Sigmoid colon (tissue), 6 donors: ENCODE measurements at regions not wholly inside any gene's neighbourhood (a gene's known extent, or its start where the extent isn't known, plus 50 kb on each side); places are given as distances from the start of the nearest gene placed in this dataset.

Experiments
- DNase-seq: peaks from one replicate; pipeline ENCODE4 v3.0.0-alpha.2; 2019
- H3K27ac ChIP-seq, 4 donors: fragments of 200-600 bp; sonication (generic); one replicate each; pipeline ENCODE4 v1.5.1; 2016 to 2019; ENCODE audit warnings: mild to moderate bottlenecking in 1 of 4
- H3K27me3 ChIP-seq, 3 donors: fragments of 200-600 bp; sonication (generic); one replicate each; pipeline ENCODE4 v1.5.1; 2019; ENCODE audit warnings: mild to moderate bottlenecking in 1 of 3
- H3K36me3 ChIP-seq, 4 donors: fragments of 200-600 bp; sonication (generic); one replicate each; pipeline ENCODE4 v1.5.1; 2016 to 2019
- H3K4me1 ChIP-seq, 4 donors: fragments of 200-600 bp; sonication (generic); one replicate each; pipeline ENCODE4 v1.5.1; 2017 to 2019
- H3K4me3 ChIP-seq, 4 donors: fragments of 200-600 bp; sonication (generic); one replicate each; pipeline ENCODE4 v1.5.1; 2017 to 2019; ENCODE audit warnings: mild to moderate bottlenecking in 2 of 4, moderate library complexity in 1 of 4
- H3K9me3 ChIP-seq, 4 donors: fragments of 200-600 bp in 3 of 4; sonication (generic) in 3 of 4; one replicate each; pipeline versions ENCODE4 v1.5.1 to v1.6.1; 2013 to 2019
- EP300 ChIP-seq, 4 donors: sonication (generic); formaldehyde crosslinking; IDR thresholded peaks; one replicate each; pipeline ENCODE4 v1.6.1; 2017; ENCODE audit warnings: antibody characterized with exemption in 4 of 4
- POLR2A ChIP-seq, 2 donors: fragments of 450-650 bp; IDR thresholded peaks; one replicate each; pipeline ENCODE4 v1.6.1; 2016; ENCODE audit warnings: antibody characterized with exemption in 2 of 2, mild to moderate bottlenecking in 2 of 2, moderate library complexity in 2 of 2
- POLR2AphosphoS5 ChIP-seq, 4 donors: sonication (generic); formaldehyde crosslinking; IDR thresholded peaks; one replicate each; pipeline ENCODE4 v1.6.1; 2017; ENCODE audit warnings: antibody characterized with exemption in 4 of 4
- WGBS, 2 donors: extraction: QIAGEN DNeasy Blood & Tissue Kit; methylation state at CpG; one replicate each; pipeline ENCODE4 v1.1.7; 2013; 5-methylcytosine and 5-hydroxymethylcytosine counted together
- intact Hi-C: fragments of 100-400 bp; cut with DNase I; formaldehyde crosslinking; loops from one replicate; pipeline ENCODE4 v1.15.1; 2023
- TF ChIP-seq, protein P1 (sequence below), 4 experiments: fragments of 450-650 bp in 3 of 4; fragments of 200-600 bp in 1 of 4; IDR thresholded peaks; one replicate each; pipeline ENCODE4 v1.5.1; 2016 to 2019; ENCODE audit warnings: antibody characterized with exemption in 4 of 4, mild to moderate bottlenecking in 3 of 4, moderate library complexity in 2 of 4
- donor health status: healthy with polysubstance abuse.
- donor health status: healthy.

DNA sequence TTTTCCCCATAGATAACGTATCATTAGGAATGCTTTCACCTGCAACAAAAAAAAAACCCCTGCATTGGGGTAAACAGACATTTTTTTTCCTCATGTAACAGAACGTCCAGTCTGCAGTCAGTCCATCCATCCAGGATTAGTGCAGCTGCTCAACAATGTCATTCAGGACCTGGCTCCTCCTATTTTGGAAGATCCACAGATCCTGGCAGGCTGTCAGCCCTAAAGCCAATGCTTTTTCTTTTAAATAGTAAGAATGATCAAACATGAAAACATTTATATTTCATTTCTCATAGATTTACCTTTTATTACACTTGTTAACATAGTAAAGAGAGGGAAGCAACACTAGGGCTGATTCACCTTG lies 116.5 kb upstream of the CCDC28A start:
- TF ChIP-seq, protein P1, sequence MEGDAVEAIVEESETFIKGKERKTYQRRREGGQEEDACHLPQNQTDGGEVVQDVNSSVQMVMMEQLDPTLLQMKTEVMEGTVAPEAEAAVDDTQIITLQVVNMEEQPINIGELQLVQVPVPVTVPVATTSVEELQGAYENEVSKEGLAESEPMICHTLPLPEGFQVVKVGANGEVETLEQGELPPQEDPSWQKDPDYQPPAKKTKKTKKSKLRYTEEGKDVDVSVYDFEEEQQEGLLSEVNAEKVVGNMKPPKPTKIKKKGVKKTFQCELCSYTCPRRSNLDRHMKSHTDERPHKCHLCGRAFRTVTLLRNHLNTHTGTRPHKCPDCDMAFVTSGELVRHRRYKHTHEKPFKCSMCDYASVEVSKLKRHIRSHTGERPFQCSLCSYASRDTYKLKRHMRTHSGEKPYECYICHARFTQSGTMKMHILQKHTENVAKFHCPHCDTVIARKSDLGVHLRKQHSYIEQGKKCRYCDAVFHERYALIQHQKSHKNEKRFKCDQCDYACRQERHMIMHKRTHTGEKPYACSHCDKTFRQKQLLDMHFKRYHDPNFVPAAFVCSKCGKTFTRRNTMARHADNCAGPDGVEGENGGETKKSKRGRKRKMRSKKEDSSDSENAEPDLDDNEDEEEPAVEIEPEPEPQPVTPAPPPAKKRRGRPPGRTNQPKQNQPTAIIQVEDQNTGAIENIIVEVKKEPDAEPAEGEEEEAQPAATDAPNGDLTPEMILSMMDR (IDR thresholded peaks at IDR 0.05) = no peak
- TF ChIP-seq POLR2AphosphoS5 (IDR thresholded peaks at IDR 0.05) (no peak), POLR2A (IDR thresholded peaks at IDR 0.05) (no peak), EP300 (IDR thresholded peaks at IDR 0.05) (no peak)
- Histone ChIP-seq H3K4me1 (no peaks in the 10 kb centered on the region), H3K27me3 (no peaks in the 10 kb centered on the region), H3K9me3 (no peaks in the 10 kb centered on the region), H3K36me3 (no peaks in the 10 kb centered on the region), H3K4me3 (no peak overlapping the region), H3K27ac (no peak overlapping the region)
- intact Hi-C loops = no loop called here
- no peak for DNase-seq
- 68 to 71% methylated on average over 2 of the region's 2 CpGs for WGBS, 2 donors

DNA sequence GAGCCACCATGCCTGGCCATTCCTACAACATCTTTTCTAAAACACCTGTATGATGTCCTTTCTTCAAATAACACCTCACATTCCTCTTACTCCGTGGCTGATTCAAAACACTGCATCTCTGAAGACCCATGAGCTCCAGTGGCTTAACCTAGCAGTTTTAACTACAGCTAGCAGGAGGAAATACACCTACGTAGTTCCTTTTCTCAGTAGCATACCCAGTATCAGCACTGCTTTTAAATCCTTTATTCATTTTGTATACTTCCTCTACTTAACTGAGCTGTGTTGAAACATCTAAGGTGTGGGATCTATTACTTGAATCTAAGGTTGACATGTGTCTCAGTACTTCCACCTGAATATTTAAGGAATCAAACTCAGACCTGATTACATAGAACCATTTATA lies 113.6 kb upstream of the CCDC28A start:
- Histone ChIP-seq H3K9me3 (no peaks in the 10 kb centered on the region), H3K27me3 (no peaks in the 10 kb centered on the region), H3K4me1 (no peaks in the 10 kb centered on the region), H3K27ac (no peak overlapping the region), H3K36me3 (no peaks in the 10 kb centered on the region), H3K4me3 (no peak overlapping the region)
- 75 to 85% methylated on average over 2 of the region's 2 CpGs for WGBS, 2 donors
- DNase-seq = no peak
- intact Hi-C loops = no loop called here
- no peak for TF ChIP-seq POLR2AphosphoS5 (IDR thresholded peaks at IDR 0.05)
- TF ChIP-seq, protein P1 (IDR thresholded peaks at IDR 0.05) = no peak
- no peak for TF ChIP-seq EP300 (IDR thresholded peaks at IDR 0.05)
- TF ChIP-seq POLR2A (IDR thresholded peaks at IDR 0.05) = no peak

DNA sequence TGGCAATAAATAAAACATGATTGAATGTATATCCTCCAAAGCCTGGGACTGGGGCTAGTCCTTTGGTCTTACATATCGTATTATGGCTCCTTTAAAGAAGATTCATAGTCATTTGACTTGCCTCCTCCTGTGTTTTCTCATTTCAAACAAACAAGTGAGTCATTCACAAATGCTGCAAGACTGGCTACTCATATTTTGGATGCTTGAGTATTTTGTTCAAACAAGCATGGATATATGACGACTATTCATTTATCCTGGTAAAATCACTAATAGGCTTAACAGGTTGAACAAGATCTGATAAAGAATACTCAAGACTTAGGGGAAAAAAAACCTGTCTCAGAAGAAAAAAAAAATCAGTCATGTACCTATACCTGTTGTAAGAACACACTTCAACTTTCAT lies 111.1 kb upstream of the CCDC28A start:
- no peaks in the 10 kb centered on the region for H3K9me3 ChIP-seq
- H3K4me3 ChIP-seq = no peak overlapping the region
- intact Hi-C loops = no loop called here
- DNase-seq = no peak
- no peaks in the 10 kb centered on the region for H3K4me1 ChIP-seq
- no peaks in the 10 kb centered on the region for H3K36me3 ChIP-seq
- 82 to 87% methylated on average over 2 of the region's 2 CpGs for WGBS, 2 donors
- no peak overlapping the region for H3K27ac ChIP-seq
- TF ChIP-seq POLR2A (IDR thresholded peaks at IDR 0.05) (no peak), EP300 (IDR thresholded peaks at IDR 0.05) (no peak), POLR2AphosphoS5 (IDR thresholded peaks at IDR 0.05) (no peak)
- TF ChIP-seq, protein P1 (IDR thresholded peaks at IDR 0.05) = no peak
- no peaks in the 10 kb centered on the region for H3K27me3 ChIP-seq

DNA sequence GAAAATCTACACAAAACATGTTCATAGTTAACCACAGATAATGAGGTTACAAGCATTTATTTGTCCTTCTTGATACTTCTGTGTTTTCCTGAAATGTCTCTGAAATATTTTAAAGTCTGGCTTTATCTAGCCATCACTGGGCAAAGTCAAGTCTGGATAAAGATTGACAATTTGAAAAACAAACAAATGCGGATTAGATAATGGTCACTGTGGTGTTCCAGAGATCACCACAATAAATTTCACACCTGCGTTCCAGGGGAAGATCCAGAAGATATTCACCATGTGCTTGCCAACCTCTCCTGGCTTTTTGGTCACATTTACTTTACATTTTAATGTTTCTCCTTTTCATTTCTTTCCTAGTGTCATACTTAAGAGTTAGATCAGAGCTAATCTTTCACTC lies 109.7 kb upstream of the CCDC28A start:
- 25 to 71% methylated on average over 2 of the region's 2 CpGs for WGBS, 2 donors
- H3K4me1 ChIP-seq = no peaks in the 10 kb centered on the region
- TF ChIP-seq EP300 (IDR thresholded peaks at IDR 0.05) = no peak
- no peak for TF ChIP-seq POLR2A (IDR thresholded peaks at IDR 0.05)
- no peak for TF ChIP-seq POLR2AphosphoS5 (IDR thresholded peaks at IDR 0.05)
- TF ChIP-seq, protein P1 (IDR thresholded peaks at IDR 0.05) = no peak
- DNase-seq = no peak
- intact Hi-C loops = no loop called here
- H3K9me3 ChIP-seq = no peaks in the 10 kb centered on the region
- H3K27me3 ChIP-seq = no peaks in the 10 kb centered on the region
- no peaks in the 10 kb centered on the region for H3K36me3 ChIP-seq
- H3K27ac ChIP-seq = no peak overlapping the region
- no peak overlapping the region for H3K4me3 ChIP-seq

DNA sequence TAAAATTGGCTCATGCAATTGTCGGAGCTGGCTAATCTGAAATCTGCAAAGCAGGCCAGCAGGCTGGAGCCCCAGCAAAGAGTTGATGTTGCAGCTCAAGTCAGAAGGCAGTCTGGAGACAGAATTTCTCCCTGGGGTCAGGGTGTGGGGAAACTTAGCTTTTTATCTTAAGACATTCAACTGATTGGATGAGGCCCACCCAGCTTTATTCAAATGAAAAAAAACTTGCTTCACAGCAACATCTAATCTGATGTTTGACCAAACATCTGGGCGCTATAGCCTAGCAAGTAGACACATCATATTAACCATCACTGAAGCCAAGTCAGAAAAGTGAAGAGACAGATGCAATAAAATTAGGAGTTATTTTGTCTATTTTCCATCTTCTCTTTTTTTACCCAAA lies 108.8 kb upstream of the CCDC28A start:
- no peaks in the 10 kb centered on the region for H3K4me1 ChIP-seq
- H3K27ac ChIP-seq = no peak overlapping the region
- no peak overlapping the region for H3K4me3 ChIP-seq
- no peak for DNase-seq
- no peaks in the 10 kb centered on the region for H3K36me3 ChIP-seq
- WGBS, 2 donors = 70 to 95% methylated on average over 2 of the region's 2 CpGs
- TF ChIP-seq, protein P1 (IDR thresholded peaks at IDR 0.05) = no peak
- no peaks in the 10 kb centered on the region for H3K9me3 ChIP-seq
- intact Hi-C loops = no loop called here
- no peaks in the 10 kb centered on the region for H3K27me3 ChIP-seq
